Liver (tissue), 3 donors: ENCODE measurements at regions not wholly inside any gene's neighbourhood (a gene's known extent, or its start where the extent isn't known, plus 50 kb on each side); places are given as distances from the start of the nearest gene placed in this dataset.

Experiments used
- CTCF ChIP-seq: fragments of 150-350 bp; IDR thresholded peaks from 2 replicates; pipeline ENCODE4 v1.5.1; 2017; ENCODE audit warnings: improper control_type of control experiment, low read depth, low read length; ENCODE audit not compliant: missing input control
- NR2F2 ChIP-seq: IDR thresholded peaks from 2 replicates; pipeline ENCODE4 v1.6.1; 2016; ENCODE audit warnings: antibody characterized with exemption
- REST ChIP-seq: IDR thresholded peaks from 2 replicates; pipeline ENCODE4 v1.6.1; 2016; ENCODE audit warnings: antibody characterized with exemption, mild to moderate bottlenecking
- donor health status: healthy.
- donor health status: healthy.

DNA sequence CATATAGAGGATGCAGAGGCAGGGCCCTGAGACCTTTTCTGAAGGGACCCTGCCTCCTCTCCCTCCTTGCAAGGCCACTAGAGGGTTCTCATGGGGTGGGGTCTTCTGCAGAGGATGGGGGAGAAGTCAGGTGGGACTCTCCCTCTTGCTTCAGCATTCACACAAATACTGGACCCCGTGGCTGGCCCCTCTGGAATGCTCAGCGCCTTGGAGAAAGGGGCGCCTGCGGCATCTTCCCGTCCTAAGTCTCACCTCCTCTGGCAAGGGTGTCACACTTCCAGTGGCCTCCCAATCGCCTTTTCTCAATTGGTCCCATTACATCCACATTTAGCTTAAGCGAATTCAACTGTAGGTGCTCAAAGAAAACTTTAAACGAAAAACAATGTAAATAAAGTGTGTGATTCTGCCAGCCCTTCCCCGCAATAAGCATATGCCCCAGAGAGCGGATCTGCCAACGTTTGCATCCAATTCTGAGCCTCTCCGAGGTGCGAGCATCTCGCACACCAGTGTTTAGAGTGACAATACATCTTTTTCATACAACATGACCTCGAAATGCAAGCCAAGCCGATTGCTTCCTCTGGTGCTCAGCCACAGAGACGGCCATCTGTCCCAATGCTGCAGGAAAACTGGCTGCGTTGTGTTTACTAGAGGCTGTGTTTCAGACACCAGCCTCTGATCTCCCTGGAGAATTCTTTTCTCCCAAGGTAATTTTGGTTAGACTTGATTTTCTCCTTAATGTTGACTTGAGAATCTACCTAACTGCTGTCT, 69.1 kb upstream of the WASF3 start:
- TF ChIP-seq CTCF (no peak), NR2F2 (no peak), REST (no peak)
